Nephron progenitor cell (in vitro differentiated cells): ENCODE measurements at regions not wholly inside any gene's neighbourhood (a gene's known extent, or its start where the extent isn't known, plus 50 kb on each side); places are given as distances from the start of the nearest gene placed in this dataset.

Experiments used
- DNase-seq: peaks from one replicate; pipeline ENCODE4 v3.0.0; 2021
- H3K27ac Mint-ChIP-seq: 2 replicates; pipeline ENCODE4 v1.8.0; 2021; ENCODE audit warnings: mild to moderate bottlenecking, moderate library complexity, mixed read lengths
- H3K27me3 Mint-ChIP-seq: 2 replicates; pipeline ENCODE4 v1.8.0; 2021; ENCODE audit warnings: mild to moderate bottlenecking, low read depth, mixed read lengths; ENCODE audit not compliant: poor library complexity
- H3K36me3 Mint-ChIP-seq: 2 replicates; pipeline ENCODE4 v1.8.0; 2021; ENCODE audit warnings: low read depth, mixed read lengths
- H3K4me1 Mint-ChIP-seq: 2 replicates; pipeline ENCODE4 v1.8.0; 2021; ENCODE audit warnings: mixed read lengths
- H3K4me3 Mint-ChIP-seq: 2 replicates; pipeline ENCODE4 v1.8.0; 2021; ENCODE audit warnings: mild to moderate bottlenecking, moderate library complexity, mixed read lengths
- H3K9me3 Mint-ChIP-seq: 2 replicates; pipeline ENCODE4 v1.8.0; 2021; ENCODE audit warnings: mild to moderate bottlenecking, moderate library complexity, mixed read lengths
- CTCF ChIP-seq: fragments of 200-600 bp; sonication (generic); IDR thresholded peaks from 2 replicates; pipeline ENCODE4 v1.5.0; 2021; ENCODE audit warnings: antibody characterized with exemption

DNA sequence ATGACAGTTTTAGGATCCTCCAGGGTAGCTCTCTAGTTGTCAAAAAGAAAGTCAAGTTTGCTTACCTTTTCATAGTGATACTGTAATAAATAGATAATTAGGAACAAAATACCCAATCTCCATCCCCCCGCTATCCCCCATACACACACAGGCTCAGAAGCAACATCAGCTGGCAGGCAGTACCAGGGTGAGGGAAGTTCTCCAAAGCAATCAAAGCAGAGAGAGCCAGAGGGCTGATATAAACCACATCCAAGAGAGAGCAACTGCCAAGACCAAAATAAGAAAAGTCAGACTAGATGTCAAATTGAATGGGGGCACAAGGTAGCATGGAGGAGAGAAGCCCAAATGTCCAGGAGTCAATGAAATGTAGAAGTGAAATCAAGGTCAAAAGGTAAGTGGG, 80.2 kb upstream of the PTPRR start:
- peaks cover 12% of the 10 kb centered on the region for H3K4me1 Mint-ChIP-seq
- no peaks in the 10 kb centered on the region for H3K27me3 Mint-ChIP-seq
- H3K4me3 Mint-ChIP-seq = no peak overlapping the region
- H3K36me3 Mint-ChIP-seq = no peaks in the 10 kb centered on the region
- H3K27ac Mint-ChIP-seq = peak overlapping the region; percentile 36
- no peak for DNase-seq
- no peak for TF ChIP-seq CTCF
- no peaks in the 10 kb centered on the region for H3K9me3 Mint-ChIP-seq

DNA sequence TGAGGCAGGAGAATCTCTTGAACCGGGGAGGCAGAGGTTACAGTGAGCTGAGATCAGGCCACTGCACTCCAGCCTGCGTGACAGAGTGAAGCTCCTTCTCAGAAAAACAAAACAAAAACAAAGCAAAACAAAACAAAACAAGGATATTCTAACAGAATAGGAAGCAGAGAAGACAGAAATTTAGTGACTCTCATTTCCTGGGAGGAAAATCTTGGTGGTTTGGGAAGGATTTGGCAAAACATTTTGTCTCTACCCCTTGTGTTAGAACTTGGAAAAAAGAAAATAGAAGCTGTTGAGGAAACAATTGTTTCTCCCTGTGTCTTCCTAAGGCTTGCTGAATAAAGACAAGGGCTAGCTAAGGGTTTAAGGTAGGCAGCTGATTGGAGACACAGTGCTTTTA, 79.7 kb upstream of the PTPRR start:
- H3K27me3 Mint-ChIP-seq = no peaks in the 10 kb centered on the region
- DNase-seq = no peak
- H3K36me3 Mint-ChIP-seq = no peaks in the 10 kb centered on the region
- peak overlapping the region; percentile 36 for H3K27ac Mint-ChIP-seq
- H3K9me3 Mint-ChIP-seq = no peaks in the 10 kb centered on the region
- H3K4me1 Mint-ChIP-seq = peaks cover 12% of the 10 kb centered on the region
- TF ChIP-seq CTCF = no peak
- no peak overlapping the region for H3K4me3 Mint-ChIP-seq

- DNase-seq = no peak
- no peak overlapping the region for H3K27ac Mint-ChIP-seq
- no peaks in the 10 kb centered on the region for H3K36me3 Mint-ChIP-seq
- H3K9me3 Mint-ChIP-seq = no peaks in the 10 kb centered on the region
- no peaks in the 10 kb centered on the region for H3K4me1 Mint-ChIP-seq
- H3K4me3 Mint-ChIP-seq = no peak overlapping the region
- TF ChIP-seq CTCF = no peak
- no peaks in the 10 kb centered on the region for H3K27me3 Mint-ChIP-seq
Observed at GRCh38 chr12:70994217-70994788, 73.8 kb upstream of the PTPRR start.

GRCh38 chr12:70989232-70989631, 68.7 kb upstream of the PTPRR start:
- H3K9me3 Mint-ChIP-seq = no peaks in the 10 kb centered on the region
- no peaks in the 10 kb centered on the region for H3K36me3 Mint-ChIP-seq
- peaks cover 4% of the 10 kb centered on the region for H3K4me1 Mint-ChIP-seq
- H3K4me3 Mint-ChIP-seq = no peak overlapping the region
- TF ChIP-seq CTCF = no peak
- no peak overlapping the region for H3K27ac Mint-ChIP-seq
- H3K27me3 Mint-ChIP-seq = no peaks in the 10 kb centered on the region
- no peak for DNase-seq

DNA sequence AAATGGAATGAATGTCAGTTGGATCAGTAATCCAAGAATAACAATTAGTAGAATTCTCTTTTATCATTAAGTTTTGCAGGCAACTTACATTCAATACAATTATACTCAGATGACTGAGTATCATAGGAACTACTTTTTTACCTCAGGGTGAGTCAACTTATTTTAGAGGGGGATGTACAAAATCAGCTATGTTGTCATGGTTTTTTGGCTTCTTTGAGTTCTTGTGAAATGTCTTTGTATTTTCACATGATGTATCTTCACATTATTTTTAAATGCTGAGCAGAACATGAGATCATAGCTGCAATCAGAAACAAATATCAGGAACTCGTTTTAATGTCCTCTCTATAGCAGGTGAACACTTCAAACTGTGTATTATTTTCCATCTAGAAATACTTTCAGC, 65.3 kb upstream of the PTPRR start:
- no peak for TF ChIP-seq CTCF
- no peak for DNase-seq
- H3K27me3 Mint-ChIP-seq = no peaks in the 10 kb centered on the region
- H3K27ac Mint-ChIP-seq = no peak overlapping the region
- no peaks in the 10 kb centered on the region for H3K9me3 Mint-ChIP-seq
- H3K4me3 Mint-ChIP-seq = no peak overlapping the region
- H3K36me3 Mint-ChIP-seq = no peaks in the 10 kb centered on the region
- peaks cover 35% of the 10 kb centered on the region for H3K4me1 Mint-ChIP-seq

- Mint-ChIP-seq H3K9me3 (no peaks in the 10 kb centered on the region), H3K4me1 (peaks cover 35% of the 10 kb centered on the region), H3K4me3 (no peak overlapping the region), H3K36me3 (no peaks in the 10 kb centered on the region), H3K27me3 (no peaks in the 10 kb centered on the region), H3K27ac (peak overlapping the region; percentile 63)
- DNase-seq = no peak
- TF ChIP-seq CTCF = no peak
Observed at GRCh38 chr12:70983692-70984091, 63.2 kb upstream of the PTPRR start.
